GM21825 (cell line): ENCODE measurements at regions not wholly inside any gene's neighbourhood (a gene's known extent, or its start where the extent isn't known, plus 50 kb on each side); places are given as distances from the start of the nearest gene placed in this dataset.
A peak's percentile ranks its signal among the peaks of the same experiment; 100 is the strongest.
"Not testable (repeated sequence)": the region's sequence is repeated elsewhere in the genome, so short reads cannot be mapped to it uniquely, and the experiment has no call there.

Experiments
- ATAC-seq: cut with Tn5 transposase; IDR thresholded peaks from one replicate; pipeline ENCODE4 v1.9.1; 2021; ENCODE audit warnings: mild to moderate bottlenecking, moderate library complexity; ENCODE audit not compliant: unreplicated experiment

DNA sequence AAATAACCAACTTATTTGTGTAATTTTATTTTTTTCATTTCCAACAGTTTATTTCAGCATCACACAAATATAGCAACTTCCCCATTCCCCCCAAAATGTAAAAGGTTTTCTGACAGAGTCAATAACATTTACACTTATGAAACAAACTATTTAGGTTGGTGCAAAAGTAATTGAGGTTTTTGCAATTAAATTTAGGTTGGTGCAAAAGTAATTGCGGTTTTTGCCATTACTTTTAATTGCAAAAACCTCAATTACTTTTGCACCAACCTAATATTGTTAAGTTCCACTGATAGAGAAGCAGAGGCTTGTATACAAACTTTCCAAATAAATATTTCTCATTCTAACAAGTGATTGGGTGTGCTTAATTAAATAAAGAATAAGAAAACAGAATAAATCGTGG is 270.9 kb upstream of the DUSP10 start:
- no peak for ATAC-seq

DNA sequence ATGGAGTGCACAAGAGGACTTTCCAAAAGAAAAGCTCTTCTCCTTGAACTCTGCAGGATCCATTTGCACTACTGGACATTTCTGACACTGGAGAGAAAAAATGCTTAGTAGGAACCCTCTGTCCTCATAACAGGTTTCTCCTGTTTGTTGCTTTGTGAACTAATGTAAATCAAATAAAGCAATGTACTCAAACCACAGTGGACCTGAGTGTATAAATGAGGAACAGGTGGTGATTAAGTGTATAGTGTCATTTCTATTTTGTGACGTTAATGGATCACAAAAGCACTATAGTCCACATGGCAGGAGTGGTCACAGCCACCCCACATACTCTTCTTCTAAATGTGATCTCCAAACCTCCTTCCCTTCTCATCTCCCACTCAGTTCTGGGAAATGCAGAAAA is 268.4 kb upstream of the DUSP10 start:
- no peak for ATAC-seq

DNA sequence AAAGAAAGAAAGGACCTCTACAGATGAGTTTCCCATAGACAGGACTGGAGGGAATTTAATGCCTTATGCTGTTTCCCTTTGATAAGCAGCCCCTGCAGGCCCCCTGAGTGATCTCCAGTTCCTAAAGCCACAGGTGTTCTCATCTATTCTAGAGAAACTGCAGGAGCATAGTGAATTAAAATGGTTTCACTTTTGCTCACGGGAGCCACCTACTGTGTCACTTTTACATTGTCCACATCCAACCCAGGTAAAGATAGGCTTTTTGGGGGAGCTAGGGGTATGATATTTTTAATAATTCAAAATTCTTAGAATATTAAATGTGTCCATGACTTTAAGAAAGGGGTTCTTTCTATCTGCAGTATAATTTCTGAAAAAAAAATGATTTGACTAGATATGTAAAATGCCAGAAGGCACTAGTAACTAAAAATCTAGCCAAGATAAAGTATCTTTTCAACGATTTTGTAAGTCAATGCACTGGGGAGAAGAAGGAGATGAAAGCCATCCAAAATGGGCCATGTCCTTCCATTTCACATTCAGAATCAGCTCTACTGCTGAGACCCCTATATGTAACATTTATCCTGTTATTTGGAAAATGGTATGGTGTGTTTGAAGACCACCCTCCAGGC is 267.3 kb upstream of the DUSP10 start:
- ATAC-seq: no peak

DNA sequence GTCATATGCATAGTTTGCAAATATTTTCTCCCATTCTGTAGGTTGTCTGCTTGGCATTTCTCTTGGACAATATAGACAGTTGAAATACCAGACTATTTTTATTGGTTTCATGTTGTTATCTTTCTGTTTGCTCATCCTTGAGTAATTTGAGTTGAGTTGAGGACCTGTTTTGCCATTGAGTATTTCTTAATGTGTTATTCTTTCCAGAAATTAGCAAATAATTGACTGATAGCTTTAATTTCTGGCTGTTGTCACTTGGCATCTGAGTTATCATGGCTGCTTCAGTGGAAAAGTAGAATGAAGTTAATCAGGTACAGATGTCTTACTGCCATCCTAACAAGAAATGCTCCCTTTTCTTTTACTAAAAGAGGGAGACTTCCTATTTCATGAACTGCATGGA is 264.8 kb upstream of the DUSP10 start:
- no peak for ATAC-seq

DNA sequence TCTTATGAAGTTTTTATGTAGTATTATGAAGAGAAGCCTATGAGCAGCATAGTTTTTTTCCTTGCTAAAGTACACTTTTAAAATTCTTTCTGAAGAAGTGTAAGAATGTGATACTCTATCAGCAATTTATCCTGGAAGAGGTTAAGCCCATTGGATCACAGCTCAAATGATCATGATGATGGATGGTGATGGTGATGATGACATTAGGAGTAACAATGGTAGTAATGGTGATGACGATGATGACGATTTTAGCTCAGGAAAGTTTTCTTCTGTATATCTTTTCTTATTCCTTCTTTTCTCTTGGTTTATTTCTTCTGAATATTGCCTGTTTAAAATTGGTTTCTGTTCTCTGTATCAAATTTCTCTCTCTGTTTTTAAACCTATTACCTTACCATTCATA is 262.9 kb upstream of the DUSP10 start:
- no peak for ATAC-seq

DNA sequence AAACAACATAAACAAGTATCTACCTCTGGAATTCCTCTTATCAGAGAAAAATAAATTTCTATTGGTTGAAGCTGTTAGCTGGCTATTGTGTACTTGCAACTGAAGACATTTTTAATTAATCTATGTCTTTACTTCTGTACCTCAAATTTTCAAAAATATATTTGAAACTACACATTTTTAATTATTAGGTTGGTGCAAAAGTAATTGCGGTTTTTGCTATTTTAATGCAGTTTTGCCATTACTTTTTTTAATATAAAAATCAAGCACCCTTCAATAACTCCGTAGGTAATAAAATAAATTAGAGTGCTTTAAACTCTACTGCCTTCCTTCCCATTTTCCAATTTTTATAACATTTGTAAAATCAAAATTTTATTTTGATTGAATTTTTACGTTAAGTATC is 262.1 kb upstream of the DUSP10 start:
- no peak for ATAC-seq

DNA sequence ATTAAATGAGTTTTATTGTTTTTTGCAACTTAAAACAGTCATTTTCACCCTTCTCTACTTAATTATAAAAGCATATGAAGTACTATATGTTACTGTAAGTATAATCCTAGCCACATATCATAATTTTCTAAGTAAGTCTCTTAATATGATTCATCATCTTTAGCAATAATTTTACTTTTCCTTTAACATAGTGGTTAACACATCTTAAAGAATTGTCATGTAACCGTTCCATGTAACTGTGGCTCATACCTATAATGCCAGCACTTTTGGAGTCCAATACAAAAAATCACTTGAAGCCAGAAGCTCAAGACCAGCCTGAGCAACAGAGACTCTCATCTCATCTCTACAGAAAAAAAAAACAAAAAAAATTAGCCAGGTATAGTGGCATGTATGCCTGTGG is 260.6 kb upstream of the DUSP10 start:
- ATAC-seq: no peak

DNA sequence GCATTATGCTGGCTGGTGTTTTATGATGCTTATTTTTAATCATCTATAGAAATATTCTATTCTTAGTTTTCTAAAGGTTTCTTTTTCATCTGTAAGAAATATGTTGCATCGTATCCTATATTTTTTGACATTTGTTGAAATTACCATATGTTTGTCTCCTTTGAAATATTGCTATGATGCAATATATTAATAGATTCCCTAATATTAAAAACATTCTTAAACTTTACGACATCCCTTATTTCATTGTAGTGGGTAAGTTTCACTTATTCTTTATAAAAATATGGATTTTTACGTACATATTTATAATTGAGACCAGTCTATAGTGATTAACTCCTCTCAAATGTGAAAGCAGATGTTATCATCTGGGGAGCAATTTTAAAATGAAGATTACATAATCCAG is 258.2 kb upstream of the DUSP10 start:
- ATAC-seq: no peak

DNA sequence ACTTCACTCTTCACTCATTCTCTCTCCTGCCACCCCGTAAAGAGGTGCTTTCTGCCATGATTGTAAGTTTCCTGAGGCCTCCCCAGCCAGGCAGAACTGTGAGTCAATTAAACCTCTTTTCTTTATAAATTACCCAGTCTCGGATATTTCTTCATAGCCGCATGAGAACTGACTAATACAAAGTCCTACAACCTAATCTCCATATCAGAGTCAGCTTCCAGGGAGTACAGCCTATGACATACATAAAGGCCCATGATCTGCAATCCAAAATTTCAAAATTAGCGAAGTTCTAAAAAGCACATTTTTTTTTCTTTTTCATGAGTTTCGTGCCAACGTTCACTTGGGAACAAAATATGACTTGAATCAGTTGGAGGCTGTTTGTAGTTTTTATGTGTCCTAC is 256.9 kb upstream of the DUSP10 start:
- ATAC-seq: no peak

DNA sequence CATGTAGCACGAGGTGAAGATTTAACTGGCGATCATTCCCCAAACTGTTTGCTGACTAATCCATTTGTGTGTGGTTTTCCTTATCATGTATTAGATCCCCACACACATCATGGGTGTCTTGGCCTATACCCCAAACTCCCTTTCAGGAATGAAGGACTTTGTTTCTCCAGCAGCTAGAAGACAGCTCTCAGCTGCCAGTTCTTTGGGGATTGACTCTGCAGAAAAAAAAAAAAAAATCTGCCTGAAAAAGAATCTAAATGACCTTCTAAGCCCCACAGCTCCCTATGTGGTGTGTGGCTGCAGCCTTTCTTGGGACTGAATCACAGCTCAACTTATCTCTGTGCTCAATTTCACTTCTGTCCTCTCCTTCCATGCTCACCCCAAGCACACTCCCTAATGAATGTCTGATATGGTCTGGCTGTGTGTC is 256.3 kb upstream of the DUSP10 start:
- ATAC-seq: no peak

DNA sequence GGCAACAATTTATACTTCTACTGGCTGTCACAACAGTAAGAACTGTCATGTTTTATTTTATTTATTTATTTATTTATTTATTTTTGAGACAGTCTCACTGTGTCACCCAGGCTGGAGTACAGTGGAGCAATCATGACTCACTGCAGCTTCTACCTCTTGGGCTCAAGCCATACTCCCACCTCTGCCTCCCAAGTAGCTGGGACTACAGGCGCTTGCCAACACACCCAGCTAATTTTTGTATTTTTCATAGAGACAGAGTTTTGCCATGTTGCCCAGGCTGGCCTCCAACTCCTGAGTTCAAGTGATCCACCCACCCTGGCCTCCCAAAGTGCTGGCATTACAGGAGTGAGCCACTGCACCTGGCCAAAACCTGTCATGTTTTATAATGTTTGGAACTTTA is 255.1 kb upstream of the DUSP10 start:
- ATAC-seq: not testable (repeated sequence)

DNA sequence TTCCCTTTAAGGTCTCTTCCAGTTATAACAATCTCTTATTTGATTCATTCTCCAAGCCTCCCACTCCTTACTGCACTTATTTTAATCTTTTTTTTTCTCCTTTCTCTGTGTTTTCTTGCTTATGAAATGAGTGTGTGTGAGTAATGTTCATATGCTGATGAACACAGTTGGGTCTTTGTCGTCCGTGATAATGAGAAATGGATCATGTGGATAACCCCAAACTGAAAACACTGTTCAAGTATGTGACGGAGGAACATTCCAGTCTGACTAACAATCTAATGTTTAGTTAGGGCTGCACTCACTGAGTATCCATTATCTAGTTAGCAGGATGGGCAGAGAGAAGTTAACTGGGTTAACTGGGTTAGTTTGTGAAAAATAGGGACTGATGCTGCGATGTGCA is 253.1 kb upstream of the DUSP10 start:
- ATAC-seq: no peak

DNA sequence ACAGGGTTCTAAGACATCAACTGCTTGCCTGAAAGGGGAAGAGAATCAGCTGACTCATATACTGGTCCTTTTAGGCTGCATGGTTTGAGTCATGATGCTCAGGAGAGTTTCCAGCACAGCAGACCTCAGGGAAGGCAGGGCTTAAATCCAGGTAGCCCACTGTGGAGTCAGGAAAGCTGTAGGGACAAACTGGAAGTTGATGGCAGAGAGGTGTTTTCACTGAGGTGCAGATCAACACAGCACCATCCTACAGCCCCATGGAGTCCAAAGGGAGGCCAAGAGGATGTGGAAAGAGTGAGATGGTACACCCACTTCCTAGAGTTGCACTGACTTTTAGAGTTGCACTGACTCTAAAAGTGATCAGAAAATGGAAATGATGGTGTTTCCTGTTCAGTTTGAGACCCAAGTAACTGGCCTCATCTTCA is 252.4 kb upstream of the DUSP10 start:
- ATAC-seq: peak; percentile 60

DNA sequence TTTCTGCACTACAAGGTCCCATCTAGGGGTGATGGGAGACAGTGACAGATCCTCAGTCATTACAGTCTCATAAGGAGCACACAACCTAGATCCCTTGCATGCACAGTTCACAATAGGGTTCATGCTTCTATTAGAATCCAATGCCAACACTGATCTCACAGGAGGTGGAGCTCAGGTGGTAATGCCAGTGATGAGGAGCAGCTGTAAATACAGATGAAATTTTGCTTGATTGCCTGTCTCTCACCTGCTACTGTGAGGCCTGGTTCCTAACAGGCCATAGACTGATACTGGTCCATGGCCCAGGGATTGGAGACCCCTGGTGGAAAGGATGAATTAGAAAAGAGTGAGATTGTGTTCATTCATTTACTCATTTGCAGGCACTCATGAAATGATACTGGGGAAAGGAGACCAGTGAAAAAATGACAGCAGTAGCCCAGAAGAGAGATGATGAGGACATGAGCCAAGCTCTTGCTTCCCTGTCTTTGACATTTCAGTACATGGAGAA is 251.6 kb upstream of the DUSP10 start:
- ATAC-seq: no peak

DNA sequence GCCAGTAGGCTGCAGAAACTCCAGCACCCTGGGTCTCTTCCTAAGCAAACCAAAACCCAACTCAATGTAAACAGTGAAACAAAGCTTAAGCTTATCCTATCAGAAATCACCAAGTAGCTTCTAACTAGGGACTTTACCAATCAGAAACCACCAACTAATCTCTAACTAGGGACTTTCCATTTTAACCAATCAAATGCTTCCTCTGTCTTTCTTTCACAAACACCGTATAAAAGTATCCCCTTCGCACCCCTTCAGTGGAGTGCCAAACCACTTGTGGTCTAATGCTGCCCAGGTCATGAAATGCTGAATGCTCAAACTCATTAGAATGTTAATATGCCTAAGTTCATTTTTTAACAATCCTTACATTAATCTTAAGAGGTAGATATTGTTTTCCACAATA is 250.5 kb upstream of the DUSP10 start:
- peak; percentile 45 for ATAC-seq

DNA sequence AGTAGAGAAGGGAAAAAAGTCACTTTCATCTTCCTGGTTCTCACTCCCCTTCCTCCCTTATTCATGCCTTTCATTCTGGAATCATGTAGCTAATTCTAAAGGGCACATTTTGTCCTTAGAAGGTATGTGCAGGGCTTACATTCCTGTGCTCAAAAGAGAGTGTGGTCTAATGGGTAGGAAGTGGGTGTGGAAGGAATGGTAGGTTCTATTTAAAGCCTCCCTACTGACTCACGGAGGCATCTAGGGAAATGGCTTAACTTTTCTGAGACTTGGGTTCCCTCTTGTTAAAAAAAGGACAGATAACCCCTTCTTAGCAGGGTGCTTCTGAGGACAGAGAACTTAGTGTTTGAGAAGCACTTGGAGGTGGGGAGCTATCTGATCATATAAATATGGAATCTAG is 249.3 kb upstream of the DUSP10 start:
- no peak for ATAC-seq

DNA sequence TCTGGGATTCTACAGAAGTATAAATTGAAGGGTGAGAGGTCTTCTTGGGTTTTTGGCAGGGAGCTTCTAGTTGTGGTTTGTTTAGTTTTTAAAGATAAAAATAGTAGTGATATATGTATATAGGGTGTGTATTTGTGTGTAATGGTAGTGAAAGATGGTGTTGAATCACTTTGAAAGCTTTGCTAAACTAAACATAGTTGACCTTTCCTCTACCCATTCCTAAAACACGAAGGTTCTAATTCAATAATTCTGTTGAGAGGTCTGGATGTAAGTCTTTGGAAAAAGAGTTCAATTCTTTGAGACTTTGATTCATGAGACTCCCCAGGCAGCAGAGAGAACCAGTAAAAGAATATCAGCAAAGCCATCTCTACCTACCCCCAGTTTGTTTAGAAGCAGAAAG is 247.9 kb upstream of the DUSP10 start:
- no peak for ATAC-seq

DNA sequence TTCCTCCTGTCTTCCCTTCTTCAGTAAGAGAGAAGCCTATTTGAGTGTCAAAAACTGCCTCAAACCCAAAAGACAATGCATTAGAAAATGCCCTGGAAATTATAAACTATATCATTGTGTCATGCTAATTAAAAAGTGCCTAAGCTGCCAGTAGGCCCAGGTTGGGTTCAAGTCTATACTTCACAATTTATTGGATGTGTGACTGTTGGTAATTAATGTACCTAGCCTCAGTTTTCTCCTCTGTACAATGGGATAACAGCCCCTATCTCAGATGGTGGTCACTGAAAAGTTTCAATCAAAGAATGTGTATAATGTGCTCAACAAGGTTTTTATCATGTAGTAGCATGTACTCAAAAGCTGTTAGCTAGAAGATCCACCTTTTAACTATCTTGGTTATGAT is 246.9 kb upstream of the DUSP10 start:
- no peak for ATAC-seq

DNA sequence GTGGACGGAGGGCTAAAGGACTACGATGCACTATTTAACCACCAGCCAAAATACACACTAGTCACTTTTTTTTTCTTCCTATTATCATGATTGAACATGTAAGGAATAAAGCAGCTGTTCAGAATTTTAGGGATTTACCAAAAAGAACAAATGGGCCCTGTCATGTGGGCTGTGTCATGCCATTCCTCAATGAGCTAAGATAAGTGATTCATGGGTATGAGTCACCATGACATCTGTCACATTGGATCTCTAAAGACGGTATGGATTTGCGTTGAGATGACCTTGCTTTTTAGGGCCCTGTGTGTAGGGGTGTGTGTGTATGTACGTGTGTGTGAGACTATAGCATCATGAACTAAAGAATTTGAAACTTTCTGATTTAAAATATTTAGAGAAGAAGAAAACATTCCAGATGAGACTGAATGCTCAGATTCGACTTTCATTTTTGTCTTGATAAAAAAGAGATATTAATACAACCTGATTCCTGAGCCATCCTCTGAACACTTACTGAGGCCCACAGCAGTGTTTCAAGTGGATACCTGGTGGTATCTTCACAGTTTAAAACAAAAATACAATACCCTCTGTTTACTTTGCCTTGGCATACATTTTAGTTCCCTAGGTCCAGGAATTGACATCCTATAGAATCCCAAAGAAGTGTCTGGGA is 246.1 kb upstream of the DUSP10 start:
- ATAC-seq: no peak

DNA sequence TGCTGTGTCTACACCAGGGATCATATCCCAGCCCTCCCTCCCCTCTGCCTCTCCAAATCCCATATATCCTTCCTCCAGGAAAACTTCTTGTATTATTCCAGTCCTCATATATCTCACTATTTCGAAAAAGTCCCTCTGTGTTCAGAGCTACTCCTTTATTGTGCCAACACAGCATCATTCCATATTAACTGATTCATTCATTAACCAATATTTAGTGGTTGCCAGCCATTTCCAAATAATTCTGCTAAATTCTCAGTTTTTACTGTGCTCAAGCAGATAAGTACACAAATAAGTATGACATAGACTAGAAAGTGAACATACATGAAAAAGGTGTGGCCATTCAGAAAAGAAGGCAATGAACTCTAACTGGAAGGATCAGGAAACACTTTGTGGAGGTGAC is 241.6 kb upstream of the DUSP10 start:
- no peak for ATAC-seq

DNA sequence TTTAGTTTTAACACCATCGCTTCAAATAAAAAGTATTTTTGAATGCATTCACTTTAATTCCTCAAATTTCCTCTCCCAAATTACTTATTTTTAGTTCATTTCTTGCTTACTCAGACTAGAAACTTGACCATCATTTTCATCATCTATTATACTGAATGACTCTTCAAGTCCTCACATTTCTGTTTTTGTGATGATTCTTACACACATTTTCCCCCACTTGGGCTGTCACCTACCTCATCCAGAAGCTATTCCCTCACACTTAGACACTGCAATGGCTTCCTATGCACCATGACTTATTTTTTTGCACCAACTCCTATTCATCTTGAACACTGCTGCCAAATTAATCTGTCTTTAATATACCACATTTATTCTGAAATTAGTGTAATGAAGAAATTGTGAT is 239.6 kb upstream of the DUSP10 start:
- ATAC-seq: no peak

DNA sequence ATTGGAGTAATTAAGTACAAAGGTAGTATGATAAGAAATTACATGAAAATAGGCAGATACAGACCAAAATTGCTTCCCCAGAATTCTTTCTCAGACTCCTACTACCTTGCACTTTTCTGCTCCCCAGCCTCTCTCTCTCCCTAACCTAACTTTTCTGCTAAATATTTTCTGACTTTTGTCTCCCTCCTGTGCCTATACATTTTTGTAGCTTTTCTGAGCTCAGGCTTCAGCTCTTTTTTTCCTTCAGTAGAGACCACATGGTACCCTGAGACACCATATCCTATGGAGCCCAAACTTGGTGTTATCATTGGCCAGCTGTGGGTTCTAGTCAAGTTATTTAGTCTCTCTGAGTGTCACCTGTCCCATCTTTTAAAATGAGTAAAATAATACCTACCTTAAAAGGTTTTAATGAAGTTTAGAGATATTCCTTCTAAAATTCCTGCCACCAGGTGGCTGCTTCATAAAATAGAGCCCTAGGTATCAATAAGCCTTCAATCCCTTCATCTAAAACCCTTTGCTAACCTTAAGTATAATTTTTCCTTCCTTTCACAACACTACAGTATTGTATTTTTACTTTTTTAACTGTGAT is 237.6 kb upstream of the DUSP10 start:
- no peak for ATAC-seq
